ENCODE measurements at regions not wholly inside any gene's neighbourhood (a gene's known extent, or its start where the extent isn't known, plus 50 kb on each side); places are given as distances from the start of the nearest gene placed in this dataset.

DNA sequence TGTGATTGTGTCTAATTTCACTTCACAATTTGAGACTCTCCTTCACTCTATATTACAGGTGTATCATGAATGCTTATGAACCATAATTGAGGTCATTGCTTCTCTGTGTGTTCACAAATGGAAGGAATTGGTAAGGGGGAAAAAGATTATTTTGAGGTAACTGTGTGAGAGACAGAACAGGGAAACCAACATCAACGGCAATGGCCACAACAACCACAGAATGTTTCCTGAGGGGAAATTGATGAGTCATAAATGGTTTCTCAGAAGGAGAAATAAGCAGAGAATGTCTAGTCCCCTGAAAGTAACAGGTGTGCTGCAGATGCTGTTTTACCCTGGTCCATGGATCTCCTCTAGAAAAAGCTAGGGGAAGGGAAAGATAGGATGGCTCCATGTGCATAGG, 361.2 kb upstream of the GALNT5 start:
- TF ChIP-seq, protein P1, sequence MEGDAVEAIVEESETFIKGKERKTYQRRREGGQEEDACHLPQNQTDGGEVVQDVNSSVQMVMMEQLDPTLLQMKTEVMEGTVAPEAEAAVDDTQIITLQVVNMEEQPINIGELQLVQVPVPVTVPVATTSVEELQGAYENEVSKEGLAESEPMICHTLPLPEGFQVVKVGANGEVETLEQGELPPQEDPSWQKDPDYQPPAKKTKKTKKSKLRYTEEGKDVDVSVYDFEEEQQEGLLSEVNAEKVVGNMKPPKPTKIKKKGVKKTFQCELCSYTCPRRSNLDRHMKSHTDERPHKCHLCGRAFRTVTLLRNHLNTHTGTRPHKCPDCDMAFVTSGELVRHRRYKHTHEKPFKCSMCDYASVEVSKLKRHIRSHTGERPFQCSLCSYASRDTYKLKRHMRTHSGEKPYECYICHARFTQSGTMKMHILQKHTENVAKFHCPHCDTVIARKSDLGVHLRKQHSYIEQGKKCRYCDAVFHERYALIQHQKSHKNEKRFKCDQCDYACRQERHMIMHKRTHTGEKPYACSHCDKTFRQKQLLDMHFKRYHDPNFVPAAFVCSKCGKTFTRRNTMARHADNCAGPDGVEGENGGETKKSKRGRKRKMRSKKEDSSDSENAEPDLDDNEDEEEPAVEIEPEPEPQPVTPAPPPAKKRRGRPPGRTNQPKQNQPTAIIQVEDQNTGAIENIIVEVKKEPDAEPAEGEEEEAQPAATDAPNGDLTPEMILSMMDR (IDR thresholded peaks at IDR 0.05), result no peak
- no peak for TF ChIP-seq POLR2A (IDR thresholded peaks at IDR 0.05)

Measured in heart left ventricle (tissue), 13 donors.